ENCODE measurements at regions not wholly inside any gene's neighbourhood (a gene's known extent, or its start where the extent isn't known, plus 50 kb on each side); places are given as distances from the start of the nearest gene placed in this dataset.

GRCh38 chr12:115185506-115185905, 501.5 kb upstream of the TBX3 start:
- no peak for TF ChIP-seq CTCF (IDR thresholded peaks at IDR 0.05)
- TF ChIP-seq POLR2A (IDR thresholded peaks at IDR 0.05) = no peak
